Stimulated activated naive CD8-positive, alpha-beta T cell treated with anti-CD3 and anti-CD28 coated beads, Interleukin-15, amount 100 ng/mL, for 72 hours (primary cell): ENCODE measurements at regions not wholly inside any gene's neighbourhood (a gene's known extent, or its start where the extent isn't known, plus 50 kb on each side); places are given as distances from the start of the nearest gene placed in this dataset.
"Not testable (repeated sequence)": the region's sequence is repeated elsewhere in the genome, so short reads cannot be mapped to it uniquely, and the experiment has no call there.

Experiments
- ATAC-seq: fragments of 150-1000 bp; cut with Tn5 transposase; 2 replicates; pipeline ENCODE4 v1.10.0; 2021; ENCODE audit warnings: mild to moderate bottlenecking, moderate library complexity
- DNase-seq, 2 donors: peaks; one replicate each; pipeline ENCODE4 v3.0.0; 2021 to 2022
- H3K27ac Mint-ChIP-seq, 2 donors: one replicate each; pipeline ENCODE4 v1.8.0; 2022; ENCODE audit warnings: mild to moderate bottlenecking in 2 of 2, mixed read lengths in 2 of 2, moderate library complexity in 2 of 2
- H3K27me3 Mint-ChIP-seq: one replicate; pipeline ENCODE4 v1.8.0; 2022; ENCODE audit warnings: mixed read lengths
- H3K4me1 Mint-ChIP-seq: one replicate; pipeline ENCODE4 v1.8.0; 2022; ENCODE audit warnings: mild to moderate bottlenecking, mixed read lengths
- H3K4me3 Mint-ChIP-seq, 2 donors: one replicate each; pipeline ENCODE4 v1.8.0; 2022; ENCODE audit warnings: mild to moderate bottlenecking in 2 of 2, mixed read lengths in 2 of 2, moderate library complexity in 1 of 2
- H3K9me3 Mint-ChIP-seq, 2 donors: one replicate each; pipeline ENCODE4 v1.8.0; 2022; ENCODE audit warnings: mixed read lengths in 2 of 2

DNA sequence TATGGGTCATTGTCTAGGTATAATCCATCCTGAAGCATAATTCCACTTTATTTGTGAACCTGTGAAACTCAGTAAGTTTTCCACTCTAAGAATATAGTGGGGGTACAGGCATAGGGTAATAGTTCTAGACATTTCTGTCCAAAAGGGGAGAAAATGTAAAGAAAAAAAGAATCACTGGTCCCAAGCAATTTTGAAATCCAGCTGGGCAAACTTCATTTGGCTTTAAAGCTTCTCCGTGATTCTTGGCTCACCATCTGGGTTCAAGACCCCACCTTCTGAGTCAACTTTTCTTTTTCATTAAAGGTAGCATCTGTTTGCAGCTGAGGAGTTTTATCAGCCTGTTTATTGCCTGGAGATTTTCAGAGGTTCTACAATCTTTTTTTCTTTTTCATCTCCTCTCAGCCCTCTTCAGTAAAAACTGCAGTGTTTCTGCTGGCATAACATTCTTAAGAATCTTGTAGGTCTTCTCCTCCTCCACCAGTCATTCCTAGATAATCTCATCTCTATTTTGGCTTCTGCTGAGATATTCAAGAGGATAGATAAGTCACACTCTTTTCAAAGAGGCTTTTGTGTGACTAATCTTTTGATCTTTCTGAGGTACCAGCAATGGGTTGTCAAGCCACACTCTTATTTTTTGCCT, 126.1 kb upstream of the PITX1 start:
- no peak overlapping the region for H3K27ac Mint-ChIP-seq
- H3K27me3 Mint-ChIP-seq: peaks cover 24% of the 10 kb centered on the region
- no peaks in the 10 kb centered on the region for H3K4me1 Mint-ChIP-seq
- DNase-seq (no peak), ATAC-seq (no peak)
- H3K4me3 Mint-ChIP-seq: no peak overlapping the region
- H3K9me3 Mint-ChIP-seq: peaks cover 17 to 46% of the 10 kb centered on the region in 2 donors

DNA sequence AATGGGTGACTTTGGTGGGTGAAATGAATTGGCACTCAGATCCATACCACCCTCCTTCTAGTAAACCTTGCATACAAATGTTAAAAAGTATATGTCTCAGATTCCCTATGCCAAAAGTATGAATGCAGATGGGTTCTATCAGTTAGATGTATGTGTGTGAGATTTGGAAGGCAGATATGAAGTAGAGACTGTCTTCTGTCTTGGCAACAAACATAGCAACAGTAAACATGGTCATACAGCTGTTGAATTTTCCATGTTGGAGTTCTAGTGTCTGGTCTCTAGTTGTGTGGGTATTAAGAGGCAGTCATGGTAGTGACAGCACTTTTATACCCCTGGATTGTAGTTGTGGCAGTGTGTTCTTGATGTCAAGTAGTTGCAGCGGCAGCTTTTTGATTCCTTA, 125.6 kb upstream of the PITX1 start:
- Mint-ChIP-seq H3K27me3 (peaks cover 24% of the 10 kb centered on the region), H3K9me3 (peaks cover 17 to 46% of the 10 kb centered on the region in 2 donors), H3K4me1 (no peaks in the 10 kb centered on the region), H3K27ac (no peak overlapping the region), H3K4me3 (no peak overlapping the region)
- ATAC-seq: no peak
- no peak for DNase-seq

DNA sequence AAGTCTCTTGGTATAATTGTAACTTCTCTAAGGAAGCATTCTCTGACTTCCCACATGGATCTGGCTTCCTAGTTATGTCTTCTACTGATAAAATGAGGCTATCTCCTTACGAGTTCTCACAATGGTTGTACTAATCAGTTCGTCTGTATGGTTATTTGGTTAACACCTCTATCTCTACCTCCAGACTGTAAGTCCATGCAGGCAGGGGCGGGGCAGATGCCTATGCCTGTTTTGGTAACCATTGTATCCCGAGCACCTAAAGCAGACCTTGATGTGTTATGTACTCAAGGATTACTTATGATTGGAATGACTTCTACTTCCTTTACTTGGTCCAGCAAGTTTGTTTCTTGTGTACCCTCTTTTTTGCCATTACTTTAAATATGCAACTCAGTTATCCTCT, 125.0 kb upstream of the PITX1 start:
- H3K27ac Mint-ChIP-seq: no peak overlapping the region
- H3K9me3 Mint-ChIP-seq: peaks cover 17 to 46% of the 10 kb centered on the region in 2 donors
- H3K4me1 Mint-ChIP-seq: no peaks in the 10 kb centered on the region
- H3K4me3 Mint-ChIP-seq: no peak overlapping the region
- no peak for DNase-seq
- peaks cover 25% of the 10 kb centered on the region for H3K27me3 Mint-ChIP-seq
- ATAC-seq: no peak

DNA sequence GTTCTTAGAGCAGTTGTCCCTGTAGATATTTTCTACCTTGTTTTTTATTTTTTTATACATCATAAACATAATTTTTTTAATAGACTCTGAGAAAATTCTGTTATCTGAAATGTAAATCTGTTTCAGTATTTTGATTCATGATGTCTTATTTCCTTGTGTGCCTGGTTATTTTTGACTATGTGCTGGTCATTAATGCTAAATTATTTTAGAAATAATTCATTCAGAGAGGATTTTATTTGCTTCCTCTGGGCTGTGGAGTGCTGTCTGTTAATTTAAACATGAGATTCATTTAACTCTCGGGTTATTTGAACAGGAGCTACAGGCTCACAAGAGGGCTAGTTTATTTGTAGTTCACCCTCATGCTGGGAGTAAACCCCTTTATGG, 124.3 kb upstream of the PITX1 start:
- H3K4me1 Mint-ChIP-seq: no peaks in the 10 kb centered on the region
- peaks cover 26% of the 10 kb centered on the region for H3K27me3 Mint-ChIP-seq
- no peak overlapping the region for H3K4me3 Mint-ChIP-seq
- peaks cover 17 to 46% of the 10 kb centered on the region in 2 donors for H3K9me3 Mint-ChIP-seq
- ATAC-seq (no peak), DNase-seq (no peak)
- no peak overlapping the region for H3K27ac Mint-ChIP-seq

DNA sequence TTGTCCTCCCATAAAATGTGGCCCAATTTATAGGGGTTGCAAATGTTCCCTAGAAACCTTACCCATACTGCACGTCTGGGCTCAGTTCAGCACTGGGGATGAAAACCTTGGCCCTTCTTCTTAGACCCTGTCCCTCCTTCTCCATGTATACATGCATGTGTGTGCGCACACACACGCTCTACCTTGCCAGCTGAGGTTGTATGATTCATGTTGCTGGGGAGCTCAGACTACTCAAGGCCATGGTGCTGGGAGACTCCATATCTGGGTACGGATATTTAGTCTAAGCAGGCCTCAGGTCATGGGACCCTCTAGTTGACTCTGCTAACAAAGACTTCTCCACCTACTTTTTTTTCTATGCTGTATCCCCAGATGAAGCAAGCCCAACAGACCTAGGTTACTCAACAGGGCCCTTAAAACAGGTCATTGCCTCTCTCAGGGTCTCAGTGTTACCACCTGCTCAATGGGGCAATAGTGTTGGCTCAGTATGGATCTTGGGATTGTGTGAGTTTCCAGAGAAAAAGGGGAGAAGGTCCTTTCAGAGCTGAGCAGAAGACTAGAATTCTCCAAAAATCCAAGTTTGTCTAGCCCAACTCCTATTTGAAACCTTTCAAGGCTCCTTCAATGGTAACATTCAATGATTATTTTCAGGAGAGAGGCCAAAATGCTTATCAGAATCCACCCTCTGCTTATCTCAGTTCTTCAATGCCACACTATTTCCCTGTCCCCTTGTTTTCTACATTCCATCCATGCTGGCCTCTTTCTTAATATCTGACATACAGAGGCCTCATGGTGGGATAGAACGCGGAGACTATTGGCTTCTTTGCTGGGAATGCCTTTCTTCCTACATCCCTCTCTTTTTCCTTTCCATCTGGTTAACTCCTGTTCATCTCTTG, 123.6 kb upstream of the PITX1 start:
- Mint-ChIP-seq H3K27me3 (peaks cover 20% of the 10 kb centered on the region), H3K27ac (no peak overlapping the region), H3K9me3 (peaks cover 17 to 46% of the 10 kb centered on the region in 2 donors), H3K4me1 (no peaks in the 10 kb centered on the region), H3K4me3 (no peak overlapping the region)
- DNase-seq (no peak), ATAC-seq (no peak)

DNA sequence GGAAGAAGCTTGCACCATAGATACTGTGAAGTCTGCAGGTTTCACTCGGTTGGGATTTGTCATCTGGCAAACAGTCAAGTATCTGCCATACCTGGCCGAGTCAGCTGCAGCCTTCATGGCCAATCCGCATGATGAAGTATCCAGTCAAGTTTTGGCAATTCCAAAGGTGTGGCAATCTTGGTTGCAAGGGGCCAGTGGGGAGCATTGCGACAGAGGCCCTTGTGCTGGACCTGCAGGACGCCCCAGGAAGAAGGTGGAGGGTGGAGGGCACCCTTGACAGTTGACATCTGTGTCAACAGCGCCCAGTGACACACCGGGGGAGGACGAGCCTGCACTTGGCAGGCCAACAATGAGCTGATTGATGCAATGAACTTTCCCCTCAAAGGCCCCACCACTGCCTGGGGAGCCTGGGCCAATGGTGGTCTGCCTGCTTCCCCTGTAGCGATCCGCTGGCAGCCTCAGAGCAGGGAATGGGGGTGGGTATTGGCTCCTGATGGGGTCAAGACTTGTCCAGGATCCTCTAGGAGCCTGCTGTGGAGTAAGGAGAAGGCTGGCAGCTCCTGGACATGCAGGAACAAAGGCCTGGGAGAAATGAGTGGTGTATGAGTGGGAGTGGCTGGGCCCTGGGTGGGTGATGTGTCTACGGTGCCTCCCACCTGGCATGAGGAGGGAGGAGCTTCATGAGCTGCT, 122.8 kb upstream of the PITX1 start:
- Mint-ChIP-seq H3K27me3 (peaks cover 20% of the 10 kb centered on the region), H3K9me3 (peaks cover 17 to 46% of the 10 kb centered on the region in 2 donors), H3K27ac (no peak overlapping the region), H3K4me1 (no peaks in the 10 kb centered on the region), H3K4me3 (no peak overlapping the region)
- ATAC-seq: no peak
- no peak for DNase-seq

DNA sequence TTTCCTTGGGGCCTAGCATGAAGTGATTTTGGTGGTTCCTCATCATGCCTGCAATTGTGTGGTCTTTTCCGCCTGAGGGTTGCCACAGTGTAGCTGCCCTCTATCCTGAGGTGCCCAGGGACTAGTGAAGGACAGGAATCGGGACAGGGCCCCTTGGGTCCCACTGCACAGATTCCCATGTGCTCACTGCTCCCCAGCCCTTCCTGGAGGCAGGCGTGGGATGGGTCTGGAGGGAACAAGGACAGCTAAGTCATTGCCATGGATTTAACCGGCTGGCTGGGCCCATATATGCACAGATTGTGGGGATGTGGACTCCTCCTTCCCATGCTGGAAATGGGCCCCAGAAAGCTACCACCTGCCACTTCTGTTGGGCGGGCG, 122.3 kb upstream of the PITX1 start:
- H3K9me3 Mint-ChIP-seq: peaks cover 17 to 48% of the 10 kb centered on the region in 2 donors
- no peaks in the 10 kb centered on the region for H3K4me1 Mint-ChIP-seq

DNA sequence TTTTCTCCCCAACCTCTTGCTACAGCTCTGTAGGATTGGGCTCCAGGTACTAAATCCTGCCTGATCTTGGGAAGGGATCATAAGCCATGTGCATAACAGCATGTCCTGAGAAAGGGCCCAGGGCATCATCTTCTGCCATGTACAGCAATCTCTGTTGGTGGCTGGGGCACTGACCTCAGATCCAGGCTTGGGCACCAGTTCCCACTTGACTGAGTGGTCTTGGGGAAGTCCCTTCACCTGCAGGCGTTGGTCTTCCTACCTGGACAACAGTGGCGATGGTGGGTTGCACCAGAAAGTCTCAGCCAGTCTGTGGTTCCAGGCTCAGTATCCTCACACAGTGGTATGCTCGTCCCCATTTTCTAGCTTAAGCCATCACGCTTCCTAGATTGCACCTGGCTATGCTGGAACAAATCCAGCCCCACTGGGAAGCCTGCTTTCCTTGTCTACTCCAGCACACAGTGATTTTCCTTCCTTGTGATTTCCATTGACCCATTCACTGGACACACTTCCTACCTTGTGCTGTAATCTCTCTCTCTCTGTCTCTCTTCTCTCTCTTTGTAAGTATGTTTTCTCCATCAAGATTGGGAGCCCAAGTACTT, 121.7 kb upstream of the PITX1 start:
- Mint-ChIP-seq H3K27ac (no peak overlapping the region), H3K4me1 (no peaks in the 10 kb centered on the region), H3K27me3 (peaks cover 18% of the 10 kb centered on the region), H3K9me3 (peaks cover 17 to 43% of the 10 kb centered on the region in 2 donors), H3K4me3 (no peak overlapping the region)
- no peak for DNase-seq
- no peak for ATAC-seq

More for the DNA sequence above, 122.3 kb upstream of the PITX1 start:
- H3K27ac Mint-ChIP-seq: peak overlapping the region in 1 of 2 donors; percentile 69
- ATAC-seq: no peak
- no peak overlapping the region for H3K4me3 Mint-ChIP-seq
- no peak for DNase-seq
- peaks cover 22% of the 10 kb centered on the region for H3K27me3 Mint-ChIP-seq

DNA sequence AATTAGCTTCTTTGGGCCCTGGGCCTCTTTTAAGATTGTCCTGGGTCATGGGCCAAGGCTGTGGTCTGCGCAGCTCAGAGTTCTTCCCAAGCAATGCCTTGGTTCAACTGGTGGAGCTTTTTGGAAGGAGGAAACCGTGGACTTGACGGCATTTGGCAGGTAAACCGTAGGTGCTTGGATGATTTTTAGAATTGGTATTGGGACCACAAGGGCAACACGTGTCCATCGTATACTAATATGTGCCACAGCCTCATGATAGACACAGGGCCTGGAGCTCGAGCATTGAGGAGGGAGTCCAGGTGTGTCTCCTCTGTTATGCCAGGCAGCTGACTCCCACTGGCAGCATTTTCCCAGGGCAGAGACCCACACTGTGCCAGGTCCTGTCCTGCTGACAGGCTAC, 120.9 kb upstream of the PITX1 start:
- no peak for ATAC-seq
- H3K27me3 Mint-ChIP-seq: peaks cover 14% of the 10 kb centered on the region
- no peak for DNase-seq
- peaks cover 17 to 38% of the 10 kb centered on the region in 2 donors for H3K9me3 Mint-ChIP-seq
- H3K4me1 Mint-ChIP-seq: no peaks in the 10 kb centered on the region
- H3K4me3 Mint-ChIP-seq: no peak overlapping the region
- peak overlapping the region in 1 of 2 donors; percentile 15 for H3K27ac Mint-ChIP-seq

DNA sequence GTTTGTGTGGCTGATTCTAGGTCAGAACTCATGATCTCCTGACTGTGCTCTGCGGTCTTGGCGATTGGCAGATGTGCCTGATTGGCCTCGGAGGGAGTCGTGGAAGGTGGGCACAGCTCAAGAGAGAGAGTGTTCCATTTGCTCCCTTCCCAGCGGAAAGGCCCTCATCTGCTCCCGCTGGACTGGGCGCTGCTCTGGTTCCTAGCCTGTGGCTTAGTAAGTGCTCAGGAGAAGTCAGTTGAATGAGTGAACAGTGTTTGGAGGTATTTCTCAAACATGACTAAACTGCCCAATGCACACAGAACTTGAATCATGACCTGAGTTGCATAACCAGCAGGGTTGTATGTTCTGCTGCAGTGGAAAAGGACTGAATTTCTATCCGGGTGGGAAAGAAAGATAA, 120.2 kb upstream of the PITX1 start:
- Mint-ChIP-seq H3K4me1 (no peaks in the 10 kb centered on the region), H3K9me3 (peaks cover 11 to 30% of the 10 kb centered on the region in 2 donors), H3K4me3 (no peak overlapping the region), H3K27ac (no peak overlapping the region), H3K27me3 (peaks cover 14% of the 10 kb centered on the region)
- DNase-seq (no peak), ATAC-seq (no peak)

DNA sequence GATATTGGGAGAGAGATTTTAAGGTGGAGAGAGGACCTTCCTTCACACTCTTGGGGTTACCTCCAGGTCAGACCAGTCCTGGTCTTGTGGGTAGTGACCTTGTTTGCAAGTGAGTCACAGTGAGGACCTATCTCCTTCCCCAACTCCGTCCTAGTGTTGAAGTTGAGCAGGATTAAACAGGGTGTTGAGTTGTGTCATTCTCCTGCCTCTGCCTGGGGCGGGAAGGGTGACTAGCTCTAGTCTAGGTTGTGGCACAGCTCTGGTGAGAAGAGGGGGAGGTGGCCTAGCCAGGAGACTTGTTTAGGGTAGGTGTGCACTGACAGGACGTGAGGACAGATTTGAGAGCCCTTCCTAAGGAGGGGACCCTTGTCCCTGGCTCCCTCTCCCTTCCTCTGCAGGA, 119.6 kb upstream of the PITX1 start:
- Mint-ChIP-seq H3K27ac (no peak overlapping the region), H3K4me1 (no peaks in the 10 kb centered on the region), H3K27me3 (peaks cover 14% of the 10 kb centered on the region), H3K4me3 (no peak overlapping the region), H3K9me3 (peaks cover 6 to 25% of the 10 kb centered on the region in 2 donors)
- DNase-seq (no peak), ATAC-seq (no peak)

DNA sequence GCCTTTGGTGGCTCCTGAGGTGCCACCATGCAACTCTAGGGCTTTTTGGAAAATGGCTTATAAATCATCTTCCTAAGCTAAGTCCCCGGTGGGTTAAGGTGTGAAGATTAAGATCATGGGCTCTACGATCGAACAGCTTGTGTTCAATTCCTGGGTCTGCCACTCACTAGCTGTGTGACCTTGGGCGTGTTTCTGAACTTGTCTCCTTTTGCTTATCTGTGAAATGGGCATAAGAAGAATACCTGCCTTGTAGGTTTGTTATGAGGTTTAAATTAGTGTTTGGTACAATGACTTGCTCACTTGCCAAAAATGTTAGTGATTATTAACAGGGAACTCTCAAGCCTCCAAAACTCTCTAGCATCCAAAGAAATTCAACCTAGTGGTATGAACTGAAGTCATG, 119.2 kb upstream of the PITX1 start:
- H3K27ac Mint-ChIP-seq: no peak overlapping the region
- H3K27me3 Mint-ChIP-seq: peaks cover 14% of the 10 kb centered on the region
- H3K4me1 Mint-ChIP-seq: no peaks in the 10 kb centered on the region
- ATAC-seq: no peak
- no peak overlapping the region for H3K4me3 Mint-ChIP-seq
- DNase-seq: no peak
- H3K9me3 Mint-ChIP-seq: peaks cover 4 to 23% of the 10 kb centered on the region in 2 donors

DNA sequence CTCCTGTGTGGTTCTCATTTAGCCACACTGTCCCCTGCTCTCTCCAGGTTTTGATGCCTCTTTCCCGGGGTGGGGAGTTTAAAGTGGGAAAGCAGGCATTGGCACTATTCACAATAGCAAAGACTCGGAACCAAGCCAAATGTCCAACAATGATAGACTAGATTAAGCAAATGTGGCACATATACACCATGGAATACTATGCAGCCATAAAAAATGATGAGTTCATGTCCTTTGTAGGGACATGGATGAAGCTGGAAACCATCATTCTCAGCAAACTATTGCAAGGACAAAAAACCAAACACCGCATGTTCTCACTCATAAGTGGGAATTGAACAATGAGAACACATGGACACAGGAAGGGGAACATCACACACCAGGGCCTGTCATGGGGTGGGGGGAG, 117.6 kb upstream of the PITX1 start:
- not testable (repeated sequence) for ATAC-seq, DNase-seq, H3K4me3 Mint-ChIP-seq, H3K4me1 Mint-ChIP-seq, H3K27ac Mint-ChIP-seq
- Mint-ChIP-seq H3K27me3 (peaks cover 14% of the 10 kb centered on the region), H3K9me3 (peaks cover 4 to 18% of the 10 kb centered on the region in 2 donors)

DNA sequence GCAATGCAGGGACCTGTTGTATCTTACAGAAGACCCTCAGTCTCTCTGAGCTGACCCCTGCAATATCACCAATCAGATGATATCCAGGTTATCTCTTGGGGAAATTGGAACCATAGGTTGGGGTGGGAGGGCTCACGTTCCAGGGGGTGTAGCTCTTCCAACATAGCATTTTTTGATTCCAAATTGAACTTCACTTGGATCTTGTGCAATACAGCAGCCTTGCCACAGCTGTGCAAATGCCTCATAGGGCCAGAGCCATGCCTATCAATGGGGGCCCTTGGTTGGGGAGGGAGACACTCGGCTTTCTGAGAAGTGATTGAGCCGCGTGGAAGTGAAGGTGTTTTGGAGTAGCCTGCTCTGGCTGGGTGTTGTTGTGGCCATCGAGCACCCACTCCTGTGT, 117.2 kb upstream of the PITX1 start:
- no peak for DNase-seq
- ATAC-seq: no peak
- Mint-ChIP-seq H3K4me3 (no peak overlapping the region), H3K27me3 (peaks cover 14% of the 10 kb centered on the region), H3K4me1 (no peaks in the 10 kb centered on the region), H3K9me3 (peaks cover 4 to 17% of the 10 kb centered on the region in 2 donors), H3K27ac (no peak overlapping the region)

DNA sequence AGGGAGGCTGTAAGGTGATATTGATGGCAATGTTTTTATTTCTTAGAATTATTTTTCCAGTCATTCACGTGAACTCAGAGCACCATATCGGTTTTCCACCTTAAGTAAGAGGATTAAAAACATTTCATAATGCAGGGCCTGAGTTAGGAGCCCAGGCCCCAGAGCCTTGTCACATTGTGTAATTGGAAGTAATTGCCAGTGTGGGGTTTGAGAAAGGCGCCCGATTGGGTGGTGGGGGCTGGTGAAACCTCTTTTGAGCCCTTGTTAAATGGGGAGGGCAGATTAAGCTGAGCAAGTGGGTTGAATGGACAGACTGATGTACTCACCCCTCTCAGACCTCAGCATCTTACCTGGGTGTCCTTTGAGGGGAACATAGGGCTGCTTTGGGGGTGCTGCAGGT, 116.7 kb upstream of the PITX1 start:
- H3K4me3 Mint-ChIP-seq: no peak overlapping the region
- peaks cover 0 to 17% of the 10 kb centered on the region in 2 donors for H3K9me3 Mint-ChIP-seq
- peaks cover 14% of the 10 kb centered on the region for H3K27me3 Mint-ChIP-seq
- H3K4me1 Mint-ChIP-seq: no peaks in the 10 kb centered on the region
- no peak overlapping the region for H3K27ac Mint-ChIP-seq
- no peak for DNase-seq
- ATAC-seq: no peak
